ENCODE measurements at regions not wholly inside any gene's neighbourhood (a gene's known extent, or its start where the extent isn't known, plus 50 kb on each side); places are given as distances from the start of the nearest gene placed in this dataset.

DNA sequence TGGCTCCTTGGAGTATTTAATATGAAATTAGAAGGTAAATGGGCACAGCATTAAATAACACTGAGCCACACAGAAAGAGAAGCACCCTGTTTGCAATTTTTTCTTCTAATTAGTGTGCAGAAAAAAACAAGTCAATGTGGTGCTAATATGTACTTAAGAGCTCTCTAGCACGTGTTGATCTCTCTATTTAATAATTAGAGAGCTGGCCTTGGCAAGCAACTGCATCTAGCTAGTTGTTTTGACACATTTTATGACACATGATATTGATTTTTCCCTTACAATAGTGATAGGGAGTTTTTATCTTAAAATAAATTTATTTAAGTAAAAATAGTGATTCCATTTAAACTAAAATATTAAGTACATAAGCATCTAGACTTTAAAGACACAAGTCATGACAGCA, 54.5 kb upstream of the NUDT12 start:
- no peak for TF ChIP-seq EZH2 (IDR thresholded peaks at IDR 0.05; ENCODE audit: borderline replicate concordance, insufficient read depth, low read depth, low read length, poor library complexity, severe bottlenecking)
- TF ChIP-seq, protein P1, sequence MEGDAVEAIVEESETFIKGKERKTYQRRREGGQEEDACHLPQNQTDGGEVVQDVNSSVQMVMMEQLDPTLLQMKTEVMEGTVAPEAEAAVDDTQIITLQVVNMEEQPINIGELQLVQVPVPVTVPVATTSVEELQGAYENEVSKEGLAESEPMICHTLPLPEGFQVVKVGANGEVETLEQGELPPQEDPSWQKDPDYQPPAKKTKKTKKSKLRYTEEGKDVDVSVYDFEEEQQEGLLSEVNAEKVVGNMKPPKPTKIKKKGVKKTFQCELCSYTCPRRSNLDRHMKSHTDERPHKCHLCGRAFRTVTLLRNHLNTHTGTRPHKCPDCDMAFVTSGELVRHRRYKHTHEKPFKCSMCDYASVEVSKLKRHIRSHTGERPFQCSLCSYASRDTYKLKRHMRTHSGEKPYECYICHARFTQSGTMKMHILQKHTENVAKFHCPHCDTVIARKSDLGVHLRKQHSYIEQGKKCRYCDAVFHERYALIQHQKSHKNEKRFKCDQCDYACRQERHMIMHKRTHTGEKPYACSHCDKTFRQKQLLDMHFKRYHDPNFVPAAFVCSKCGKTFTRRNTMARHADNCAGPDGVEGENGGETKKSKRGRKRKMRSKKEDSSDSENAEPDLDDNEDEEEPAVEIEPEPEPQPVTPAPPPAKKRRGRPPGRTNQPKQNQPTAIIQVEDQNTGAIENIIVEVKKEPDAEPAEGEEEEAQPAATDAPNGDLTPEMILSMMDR (IDR thresholded peaks at IDR 0.05), result no peak
